ENCODE measurements at regions not wholly inside any gene's neighbourhood (a gene's known extent, or its start where the extent isn't known, plus 50 kb on each side); places are given as distances from the start of the nearest gene placed in this dataset.

- ChIA-PET CTCF (no interaction called here), POLR2A (no interaction called here)
- Mint-ChIP-seq H3K36me3 (no peaks in the 10 kb centered on the region), H3K27me3 (ENCODE audit: low read depth) (no peaks in the 10 kb centered on the region), H3K4me3 (no peak overlapping the region), H3K27ac (no peak overlapping the region), H3K9me3 (peaks cover 12% of the 10 kb centered on the region), H3K4me1 (no peaks in the 10 kb centered on the region)
- ATAC-seq (no peak), DNase-seq (ENCODE audit: low spot score) (no peak)
- TF ChIP-seq IRF2 (CRISPR knock-in tag; IDR thresholded peaks at IDR 0.05; ENCODE audit: borderline replicate concordance, low read depth) (no peak), FOXK1 (CRISPR knock-in tag; IDR thresholded peaks at IDR 0.05) (no peak), MYBL2 (CRISPR knock-in tag; IDR thresholded peaks at IDR 0.05) (no peak), ZNF423 (CRISPR knock-in tag; IDR thresholded peaks at IDR 0.05) (no peak), TP53 (CRISPR knock-in tag; IDR thresholded peaks at IDR 0.05) (no peak), ATF1 (CRISPR knock-in tag; IDR thresholded peaks at IDR 0.05) (no peak), EMX1 (CRISPR knock-in tag; IDR thresholded peaks at IDR 0.05) (no peak), CREM (CRISPR knock-in tag; IDR thresholded peaks at IDR 0.05) (no peak), ZNF416 (CRISPR knock-in tag; IDR thresholded peaks at IDR 0.05) (no peak), JAZF1 (CRISPR knock-in tag; IDR thresholded peaks at IDR 0.05) (no peak)
- TF ChIP-seq, protein P1, sequence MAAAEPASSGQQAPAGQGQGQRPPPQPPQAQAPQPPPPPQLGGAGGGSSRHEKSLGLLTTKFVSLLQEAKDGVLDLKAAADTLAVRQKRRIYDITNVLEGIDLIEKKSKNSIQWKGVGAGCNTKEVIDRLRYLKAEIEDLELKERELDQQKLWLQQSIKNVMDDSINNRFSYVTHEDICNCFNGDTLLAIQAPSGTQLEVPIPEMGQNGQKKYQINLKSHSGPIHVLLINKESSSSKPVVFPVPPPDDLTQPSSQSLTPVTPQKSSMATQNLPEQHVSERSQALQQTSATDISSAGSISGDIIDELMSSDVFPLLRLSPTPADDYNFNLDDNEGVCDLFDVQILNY (CRISPR knock-in tag; IDR thresholded peaks at IDR 0.05): no peak
- TF ChIP-seq, protein P2, sequence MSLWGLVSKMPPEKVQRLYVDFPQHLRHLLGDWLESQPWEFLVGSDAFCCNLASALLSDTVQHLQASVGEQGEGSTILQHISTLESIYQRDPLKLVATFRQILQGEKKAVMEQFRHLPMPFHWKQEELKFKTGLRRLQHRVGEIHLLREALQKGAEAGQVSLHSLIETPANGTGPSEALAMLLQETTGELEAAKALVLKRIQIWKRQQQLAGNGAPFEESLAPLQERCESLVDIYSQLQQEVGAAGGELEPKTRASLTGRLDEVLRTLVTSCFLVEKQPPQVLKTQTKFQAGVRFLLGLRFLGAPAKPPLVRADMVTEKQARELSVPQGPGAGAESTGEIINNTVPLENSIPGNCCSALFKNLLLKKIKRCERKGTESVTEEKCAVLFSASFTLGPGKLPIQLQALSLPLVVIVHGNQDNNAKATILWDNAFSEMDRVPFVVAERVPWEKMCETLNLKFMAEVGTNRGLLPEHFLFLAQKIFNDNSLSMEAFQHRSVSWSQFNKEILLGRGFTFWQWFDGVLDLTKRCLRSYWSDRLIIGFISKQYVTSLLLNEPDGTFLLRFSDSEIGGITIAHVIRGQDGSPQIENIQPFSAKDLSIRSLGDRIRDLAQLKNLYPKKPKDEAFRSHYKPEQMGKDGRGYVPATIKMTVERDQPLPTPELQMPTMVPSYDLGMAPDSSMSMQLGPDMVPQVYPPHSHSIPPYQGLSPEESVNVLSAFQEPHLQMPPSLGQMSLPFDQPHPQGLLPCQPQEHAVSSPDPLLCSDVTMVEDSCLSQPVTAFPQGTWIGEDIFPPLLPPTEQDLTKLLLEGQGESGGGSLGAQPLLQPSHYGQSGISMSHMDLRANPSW (CRISPR knock-in tag; conservative IDR thresholded peaks at IDR 0.05; ENCODE audit: low read depth): no peak
- TF ChIP-seq, protein P3, sequence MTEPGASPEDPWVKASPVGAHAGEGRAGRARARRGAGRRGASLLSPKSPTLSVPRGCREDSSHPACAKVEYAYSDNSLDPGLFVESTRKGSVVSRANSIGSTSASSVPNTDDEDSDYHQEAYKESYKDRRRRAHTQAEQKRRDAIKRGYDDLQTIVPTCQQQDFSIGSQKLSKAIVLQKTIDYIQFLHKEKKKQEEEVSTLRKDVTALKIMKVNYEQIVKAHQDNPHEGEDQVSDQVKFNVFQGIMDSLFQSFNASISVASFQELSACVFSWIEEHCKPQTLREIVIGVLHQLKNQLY (CRISPR knock-in tag; IDR thresholded peaks at IDR 0.05): no peak
These were observed 473.5 kb downstream of the CCSER2 start for GRCh38 chr10:84801916-84802315.

- no peaks in the 10 kb centered on the region for H3K27me3 Mint-ChIP-seq (ENCODE audit: low read depth)
- H3K36me3 Mint-ChIP-seq: no peaks in the 10 kb centered on the region
- peaks cover 12% of the 10 kb centered on the region for H3K9me3 Mint-ChIP-seq
- no peak overlapping the region for H3K27ac Mint-ChIP-seq
- DNase-seq (ENCODE audit: low spot score): no peak
- no peak overlapping the region for H3K4me3 Mint-ChIP-seq
- TF ChIP-seq, protein P4, sequence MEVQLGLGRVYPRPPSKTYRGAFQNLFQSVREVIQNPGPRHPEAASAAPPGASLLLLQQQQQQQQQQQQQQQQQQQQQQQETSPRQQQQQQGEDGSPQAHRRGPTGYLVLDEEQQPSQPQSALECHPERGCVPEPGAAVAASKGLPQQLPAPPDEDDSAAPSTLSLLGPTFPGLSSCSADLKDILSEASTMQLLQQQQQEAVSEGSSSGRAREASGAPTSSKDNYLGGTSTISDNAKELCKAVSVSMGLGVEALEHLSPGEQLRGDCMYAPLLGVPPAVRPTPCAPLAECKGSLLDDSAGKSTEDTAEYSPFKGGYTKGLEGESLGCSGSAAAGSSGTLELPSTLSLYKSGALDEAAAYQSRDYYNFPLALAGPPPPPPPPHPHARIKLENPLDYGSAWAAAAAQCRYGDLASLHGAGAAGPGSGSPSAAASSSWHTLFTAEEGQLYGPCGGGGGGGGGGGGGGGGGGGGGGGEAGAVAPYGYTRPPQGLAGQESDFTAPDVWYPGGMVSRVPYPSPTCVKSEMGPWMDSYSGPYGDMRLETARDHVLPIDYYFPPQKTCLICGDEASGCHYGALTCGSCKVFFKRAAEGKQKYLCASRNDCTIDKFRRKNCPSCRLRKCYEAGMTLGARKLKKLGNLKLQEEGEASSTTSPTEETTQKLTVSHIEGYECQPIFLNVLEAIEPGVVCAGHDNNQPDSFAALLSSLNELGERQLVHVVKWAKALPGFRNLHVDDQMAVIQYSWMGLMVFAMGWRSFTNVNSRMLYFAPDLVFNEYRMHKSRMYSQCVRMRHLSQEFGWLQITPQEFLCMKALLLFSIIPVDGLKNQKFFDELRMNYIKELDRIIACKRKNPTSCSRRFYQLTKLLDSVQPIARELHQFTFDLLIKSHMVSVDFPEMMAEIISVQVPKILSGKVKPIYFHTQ (CRISPR knock-in tag; IDR thresholded peaks at IDR 0.05): no peak
- TF ChIP-seq, protein P5, sequence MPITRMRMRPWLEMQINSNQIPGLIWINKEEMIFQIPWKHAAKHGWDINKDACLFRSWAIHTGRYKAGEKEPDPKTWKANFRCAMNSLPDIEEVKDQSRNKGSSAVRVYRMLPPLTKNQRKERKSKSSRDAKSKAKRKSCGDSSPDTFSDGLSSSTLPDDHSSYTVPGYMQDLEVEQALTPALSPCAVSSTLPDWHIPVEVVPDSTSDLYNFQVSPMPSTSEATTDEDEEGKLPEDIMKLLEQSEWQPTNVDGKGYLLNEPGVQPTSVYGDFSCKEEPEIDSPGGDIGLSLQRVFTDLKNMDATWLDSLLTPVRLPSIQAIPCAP (CRISPR knock-in tag; IDR thresholded peaks at IDR 0.05): no peak
- TF ChIP-seq EMX1 (CRISPR knock-in tag; IDR thresholded peaks at IDR 0.05) (no peak), ZBTB21 (CRISPR knock-in tag; IDR thresholded peaks at IDR 0.05; ENCODE audit: borderline replicate concordance) (no peak), ZNF121 (CRISPR knock-in tag; IDR thresholded peaks at IDR 0.05) (no peak), E2F1 (CRISPR knock-in tag; IDR thresholded peaks at IDR 0.05) (no peak), JAZF1 (CRISPR knock-in tag; IDR thresholded peaks at IDR 0.05) (no peak)
- TF ChIP-seq, protein P6, sequence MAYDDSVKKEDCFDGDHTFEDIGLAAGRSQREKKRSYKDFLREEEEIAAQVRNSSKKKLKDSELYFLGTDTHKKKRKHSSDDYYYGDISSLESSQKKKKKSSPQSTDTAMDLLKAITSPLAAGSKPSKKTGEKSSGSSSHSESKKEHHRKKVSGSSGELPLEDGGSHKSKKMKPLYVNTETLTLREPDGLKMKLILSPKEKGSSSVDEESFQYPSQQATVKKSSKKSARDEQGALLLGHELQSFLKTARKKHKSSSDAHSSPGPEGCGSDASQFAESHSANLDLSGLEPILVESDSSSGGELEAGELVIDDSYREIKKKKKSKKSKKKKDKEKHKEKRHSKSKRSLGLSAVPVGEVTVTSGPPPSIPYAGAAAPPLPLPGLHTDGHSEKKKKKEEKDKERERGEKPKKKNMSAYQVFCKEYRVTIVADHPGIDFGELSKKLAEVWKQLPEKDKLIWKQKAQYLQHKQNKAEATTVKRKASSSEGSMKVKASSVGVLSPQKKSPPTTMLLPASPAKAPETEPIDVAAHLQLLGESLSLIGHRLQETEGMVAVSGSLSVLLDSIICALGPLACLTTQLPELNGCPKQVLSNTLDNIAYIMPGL (CRISPR knock-in tag; IDR thresholded peaks at IDR 0.05): no peak
- peaks cover 3% of the 10 kb centered on the region for H3K4me1 Mint-ChIP-seq
- ATAC-seq: no peak
- CTCF ChIA-PET: no interaction called here
- POLR2A ChIA-PET: no interaction called here
These were observed 476.8 kb downstream of the CCSER2 start for GRCh38 chr10:84805149-84805548.

Data from WTC11 (cell line).